GM20000 (cell line): ENCODE measurements at regions not wholly inside any gene's neighbourhood (a gene's known extent, or its start where the extent isn't known, plus 50 kb on each side); places are given as distances from the start of the nearest gene placed in this dataset.

Experiments
- DNase-seq: peaks from one replicate; pipeline ENCODE4 v3.0.0; 2012; ENCODE audit warnings: low spot score
- TF ChIP-seq, protein P1 (sequence below): IDR thresholded peaks from 2 replicates; pipeline ENCODE4 v1.5.1; 2012; ENCODE audit warnings: mild to moderate bottlenecking, control low read depth; ENCODE audit errors: extremely low read depth, missing control alignments

DNA sequence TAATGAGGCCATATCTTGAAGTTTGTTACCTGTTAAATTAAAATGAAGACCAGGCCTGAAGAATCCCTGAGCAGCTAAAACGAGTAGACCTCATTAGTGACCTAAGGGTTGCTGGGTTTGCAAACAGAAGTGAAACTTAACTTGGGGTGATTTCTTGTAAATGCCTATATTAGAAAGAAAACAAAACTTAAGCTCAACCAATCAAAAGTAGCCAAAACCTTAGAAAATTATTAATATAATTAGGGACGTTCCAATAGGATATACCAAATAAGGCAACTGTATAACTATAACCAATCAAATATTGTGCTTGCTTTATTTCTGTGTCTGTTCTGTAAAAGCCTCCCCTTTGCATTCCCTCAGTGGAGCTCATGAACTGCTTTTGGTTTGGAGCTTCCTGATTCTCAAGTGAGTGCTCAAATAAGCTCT lies 137.9 kb upstream of the VRK2 start:
- TF ChIP-seq, protein P1, sequence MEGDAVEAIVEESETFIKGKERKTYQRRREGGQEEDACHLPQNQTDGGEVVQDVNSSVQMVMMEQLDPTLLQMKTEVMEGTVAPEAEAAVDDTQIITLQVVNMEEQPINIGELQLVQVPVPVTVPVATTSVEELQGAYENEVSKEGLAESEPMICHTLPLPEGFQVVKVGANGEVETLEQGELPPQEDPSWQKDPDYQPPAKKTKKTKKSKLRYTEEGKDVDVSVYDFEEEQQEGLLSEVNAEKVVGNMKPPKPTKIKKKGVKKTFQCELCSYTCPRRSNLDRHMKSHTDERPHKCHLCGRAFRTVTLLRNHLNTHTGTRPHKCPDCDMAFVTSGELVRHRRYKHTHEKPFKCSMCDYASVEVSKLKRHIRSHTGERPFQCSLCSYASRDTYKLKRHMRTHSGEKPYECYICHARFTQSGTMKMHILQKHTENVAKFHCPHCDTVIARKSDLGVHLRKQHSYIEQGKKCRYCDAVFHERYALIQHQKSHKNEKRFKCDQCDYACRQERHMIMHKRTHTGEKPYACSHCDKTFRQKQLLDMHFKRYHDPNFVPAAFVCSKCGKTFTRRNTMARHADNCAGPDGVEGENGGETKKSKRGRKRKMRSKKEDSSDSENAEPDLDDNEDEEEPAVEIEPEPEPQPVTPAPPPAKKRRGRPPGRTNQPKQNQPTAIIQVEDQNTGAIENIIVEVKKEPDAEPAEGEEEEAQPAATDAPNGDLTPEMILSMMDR, result no peak
- peak; percentile 21 for DNase-seq

DNA sequence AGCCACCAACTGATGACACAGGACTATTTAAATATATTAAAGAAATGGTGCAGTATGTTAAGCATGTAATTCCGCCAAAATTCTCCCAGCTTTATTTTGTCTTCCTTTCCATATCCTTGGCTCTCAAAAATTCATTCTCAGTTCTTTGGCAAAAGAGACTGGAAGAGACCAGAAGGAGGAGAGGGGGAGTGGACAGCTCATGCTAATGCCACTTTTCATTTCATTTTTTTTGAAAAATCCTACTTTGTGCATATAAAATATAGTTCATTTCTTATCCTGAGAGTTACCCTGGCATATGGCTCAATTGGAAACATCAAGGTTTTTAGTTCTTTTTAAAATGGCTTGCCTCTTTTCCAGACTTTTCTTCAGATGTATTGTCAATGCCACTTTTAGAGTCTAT lies 128.5 kb upstream of the VRK2 start:
- no peak for DNase-seq
- TF ChIP-seq, protein P1, result no peak

GRCh38 chr2:57920342-57920939 lies 126.2 kb upstream of the VRK2 start:
- TF ChIP-seq, protein P1, result no peak
- no peak for DNase-seq

- TF ChIP-seq, protein P1, result no peak
- no peak for DNase-seq
Observed at GRCh38 chr2:57934659-57935058, 111.9 kb upstream of the VRK2 start.

DNA sequence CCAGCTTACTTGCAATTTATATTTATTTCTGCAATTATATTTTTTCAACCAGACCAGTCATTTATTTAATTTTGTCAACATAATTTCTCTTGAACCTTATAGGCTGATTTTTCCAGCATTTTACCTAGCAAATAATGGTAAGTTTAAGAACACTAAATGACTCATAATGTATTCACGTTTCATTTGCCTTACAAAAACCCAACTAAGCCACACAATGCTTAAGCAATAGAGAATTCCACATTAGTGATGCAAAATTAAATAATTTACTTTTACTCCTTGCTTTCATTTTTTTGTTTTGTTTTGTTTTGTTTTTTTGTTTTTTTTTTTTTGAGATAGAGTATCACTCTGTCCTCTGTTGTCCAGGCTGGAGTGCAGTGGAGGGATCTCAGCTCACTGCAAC lies 110.4 kb upstream of the VRK2 start:
- TF ChIP-seq, protein P1, result no peak
- no peak for DNase-seq

- no peak for DNase-seq
- TF ChIP-seq, protein P1, result no peak
Observed at GRCh38 chr2:57937456-57937855, 109.2 kb upstream of the VRK2 start.

- TF ChIP-seq, protein P1, result no peak
- no peak for DNase-seq
Observed at GRCh38 chr2:57941816-57942215, 104.8 kb upstream of the VRK2 start.
